HepG2 (cell line): ENCODE measurements at regions not wholly inside any gene's neighbourhood (a gene's known extent, or its start where the extent isn't known, plus 50 kb on each side); places are given as distances from the start of the nearest gene placed in this dataset.
A peak's percentile ranks its signal among the peaks of the same experiment; 100 is the strongest.

Experiments
- ATAC-seq: fragments of 200-7000 bp; cut with Tn5 transposase; 3 replicates; pipeline ENCODE4 v1.9.1; 2020; ENCODE audit warnings: mild to moderate bottlenecking, moderate library complexity
- BruUV-seq: library from RNA; stranded (reverse); fragments of 400-500 nt; replicated peaks from 2 replicates; lab custom pipeline; 2021; lab: Mats Ljungman, UMichigan
- CTCF ChIA-PET: fragments of 300-600 bp; formaldehyde crosslinking; extraction: SDS; loops from one replicate; lab custom pipeline; 2021; ENCODE audit warnings: low total read pairs, inconsistent platforms, low intra/inter-chr PET ratio; lab: Yijun Ruan, JAX
- POLR2A ChIA-PET: fragments of 350-600 bp; sonication (Branson Sonifier 250); formaldehyde crosslinking; loops from one replicate; lab custom pipeline; 2020; ENCODE audit warnings: antibody characterized with exemption, inconsistent platforms; lab: Yijun Ruan, JAX
- DNase-seq: peaks from one replicate; pipeline ENCODE4 v3.0.0-alpha.2; 2015; ENCODE audit warnings: low spot score
- FAIRE-seq: peaks from 3 replicates; lab custom pipeline; 2011; peaks lifted over from hg19 to GRCh38; lab: Jason Lieb, UNC
- H2AFZ ChIP-seq: one replicate; pipeline ENCODE4 v1.6.1; 2011; ENCODE audit warnings: low read length, inconsistent platforms
- H3K27ac ChIP-seq: fragments of 300-600 bp; 3 replicates; pipeline ENCODE4 v1.8.0; 2011; ENCODE audit warnings: mixed run types, mild to moderate bottlenecking, mixed read lengths, low read length, inconsistent platforms; ENCODE audit not compliant: insufficient read depth; ENCODE audit errors: extremely low read length
- H3K27me3 ChIP-seq, 2 experiments: fragments of 200-600 bp in 1 of 2; 2 replicates in 1 of 2; 3 replicates in 1 of 2; pipeline versions ENCODE4 v1.6.0 to v1.8.0; 2011; ENCODE audit warnings: low read length in 2 of 2, mild to moderate bottlenecking in 2 of 2, moderate library complexity in 2 of 2, inconsistent platforms in 1 of 2; ENCODE audit not compliant: insufficient read depth in 2 of 2, control insufficient read depth in 1 of 2
- H3K36me3 ChIP-seq, 2 experiments: fragments of 200-600 bp in 1 of 2; replicated peaks in 1 of 2; 2 replicates in 1 of 2; 3 replicates in 1 of 2; pipeline versions ENCODE4 v1.5.1 to v1.8.0; 2011; ENCODE audit warnings: low read length in 2 of 2, inconsistent platforms in 1 of 2; ENCODE audit not compliant: insufficient read depth in 2 of 2, control insufficient read depth in 1 of 2
- H3K4me1 ChIP-seq: 2 replicates; pipeline ENCODE4 v1.5.1; 2012; ENCODE audit warnings: low read length, inconsistent platforms; ENCODE audit not compliant: insufficient read depth
- H3K4me2 ChIP-seq: 2 replicates; pipeline ENCODE4 v1.6.0; 2011; ENCODE audit warnings: low read depth, low read length, inconsistent platforms
- H3K4me3 ChIP-seq, 3 experiments: fragments of 200-600 bp in 1 of 3; sonication (generic), shearing (Covaris generic) in 1 of 3; replicated peaks in 1 of 3; 2 replicates each; pipeline ENCODE4 v1.5.1; 2011 to 2016; ENCODE audit warnings: low read length in 3 of 3, inconsistent platforms in 2 of 3, low read depth in 2 of 3, mild to moderate bottlenecking in 2 of 3, control low read depth in 1 of 3, mixed read lengths in 1 of 3; ENCODE audit not compliant: insufficient read depth in 1 of 3
- H3K79me2 ChIP-seq: one replicate; pipeline ENCODE4 v1.6.1; 2011; ENCODE audit warnings: low read length, inconsistent platforms; ENCODE audit not compliant: insufficient read depth
- H3K9ac ChIP-seq: 2 replicates; pipeline ENCODE4 v1.6.0; 2011; ENCODE audit warnings: mild to moderate bottlenecking, low read depth, low read length, inconsistent platforms; ENCODE audit not compliant: insufficient read depth
- H3K9me3 ChIP-seq: 2 replicates; pipeline ENCODE4 v1.5.1; 2012; ENCODE audit warnings: mild to moderate bottlenecking, low read length
- H4K20me1 ChIP-seq: 2 replicates; pipeline ENCODE4 v1.6.0; 2011; ENCODE audit warnings: inconsistent platforms, mild to moderate bottlenecking, low read length, moderate library complexity; ENCODE audit not compliant: insufficient read depth
- EZH2 ChIP-seq: conservative IDR thresholded peaks from 2 replicates; pipeline ENCODE4 v1.6.1; 2012; ENCODE audit warnings: mild to moderate bottlenecking, low read depth, low read length, moderate library complexity
- GTF3A ChIP-seq: sonication (generic); formaldehyde crosslinking; conservative IDR thresholded peaks from 2 replicates; pipeline ENCODE4 v1.4.0; 2020; ENCODE audit warnings: mild to moderate bottlenecking, missing genetic modification reagents
- HNF4G ChIP-seq, 2 experiments: sonication (generic) in 1 of 2; formaldehyde crosslinking in 1 of 2; IDR thresholded peaks; 2 replicates each; pipeline versions ENCODE4 v1.4.0 to v1.6.1; 2011 to 2020; ENCODE audit warnings: borderline replicate concordance in 2 of 2, low read depth in 2 of 2, mild to moderate bottlenecking in 2 of 2, low read length in 1 of 2, missing genetic modification reagents in 1 of 2, moderate library complexity in 1 of 2
- NCOA2 ChIP-seq: sonication (generic); formaldehyde crosslinking; IDR thresholded peaks from 2 replicates; pipeline ENCODE4 v1.8.0; 2022; ENCODE audit warnings: inconsistent platforms
- NRL ChIP-seq: sonication (generic); formaldehyde crosslinking; IDR thresholded peaks from 2 replicates; pipeline ENCODE4 v1.5.0; 2020; ENCODE audit warnings: missing genetic modification reagents, mild to moderate bottlenecking, moderate library complexity, borderline replicate concordance
- POGZ ChIP-seq: sonication (generic); formaldehyde crosslinking; IDR thresholded peaks from 2 replicates; pipeline ENCODE4 v1.4.0; 2020; ENCODE audit warnings: mild to moderate bottlenecking, missing genetic modification reagents
- RARA ChIP-seq: IDR thresholded peaks from 2 replicates; pipeline ENCODE4 v1.6.1; 2016; ENCODE audit warnings: missing genetic modification reagents, missing compliant biosample characterization
- REL ChIP-seq: sonication (generic); formaldehyde crosslinking; conservative IDR thresholded peaks from 2 replicates; pipeline ENCODE4 v1.8.0; 2022; ENCODE audit warnings: mild to moderate bottlenecking, missing genetic modification reagents, moderate library complexity
- STAT5B ChIP-seq: sonication (generic); formaldehyde crosslinking; IDR thresholded peaks from 2 replicates; pipeline ENCODE4 v1.4.0; 2020; ENCODE audit warnings: missing genetic modification reagents
- ZNF251 ChIP-seq: sonication (generic); formaldehyde crosslinking; IDR thresholded peaks from 2 replicates; pipeline ENCODE4 v1.9.0; 2021; ENCODE audit warnings: mild to moderate bottlenecking, missing genetic modification reagents
- ZNF296 ChIP-seq: sonication (generic); formaldehyde crosslinking; conservative IDR thresholded peaks from 2 replicates; pipeline ENCODE4 v1.5.0; 2020; ENCODE audit warnings: mild to moderate bottlenecking, missing genetic modification reagents
- ZNF788 ChIP-seq: sonication (generic); formaldehyde crosslinking; IDR thresholded peaks from 2 replicates; pipeline ENCODE4 v1.5.0; 2020; ENCODE audit warnings: mild to moderate bottlenecking, missing genetic modification reagents, borderline replicate concordance
- WGBS: methylation state at CpG from one replicate; pipeline ENCODE4 v1.1.6; 2017; ENCODE audit warnings: low lambda C conversion rate; 5-methylcytosine and 5-hydroxymethylcytosine counted together
- in situ Hi-C: cut with HindIII; loops from 2 replicates; pipeline ENCODE4 v1.10.0; 2017; ENCODE audit warnings: low pct_unique_long_range_greater_than_20kb; ENCODE audit not compliant: extremely low pct_ligation_motif_present
- intact Hi-C: fragments of 100-400 bp; cut with micrococcal nuclease; formaldehyde crosslinking; loops from one replicate; pipeline ENCODE4 v1.10.0; 2022; ENCODE audit not compliant: unreplicated experiment
- TF ChIP-seq, protein P1 (sequence below), 2 experiments: fragments of 450-650 bp in 1 of 2; sonication (generic) in 1 of 2; formaldehyde crosslinking; IDR thresholded peaks; 2 replicates each; pipeline versions ENCODE4 v1.5.0 to v1.8.0; 2020 to 2022; ENCODE audit warnings: mild to moderate bottlenecking in 1 of 2, missing genetic modification reagents in 1 of 2
- TF ChIP-seq, protein P2 (sequence below): sonication (generic); formaldehyde crosslinking; IDR thresholded peaks from 2 replicates; pipeline ENCODE4 v1.5.0; 2020; ENCODE audit warnings: missing genetic modification reagents
- TF ChIP-seq, protein P3 (sequence below): sonication (generic); formaldehyde crosslinking; IDR thresholded peaks from 2 replicates; pipeline ENCODE4 v1.4.0; 2020; ENCODE audit warnings: missing genetic modification reagents

DNA sequence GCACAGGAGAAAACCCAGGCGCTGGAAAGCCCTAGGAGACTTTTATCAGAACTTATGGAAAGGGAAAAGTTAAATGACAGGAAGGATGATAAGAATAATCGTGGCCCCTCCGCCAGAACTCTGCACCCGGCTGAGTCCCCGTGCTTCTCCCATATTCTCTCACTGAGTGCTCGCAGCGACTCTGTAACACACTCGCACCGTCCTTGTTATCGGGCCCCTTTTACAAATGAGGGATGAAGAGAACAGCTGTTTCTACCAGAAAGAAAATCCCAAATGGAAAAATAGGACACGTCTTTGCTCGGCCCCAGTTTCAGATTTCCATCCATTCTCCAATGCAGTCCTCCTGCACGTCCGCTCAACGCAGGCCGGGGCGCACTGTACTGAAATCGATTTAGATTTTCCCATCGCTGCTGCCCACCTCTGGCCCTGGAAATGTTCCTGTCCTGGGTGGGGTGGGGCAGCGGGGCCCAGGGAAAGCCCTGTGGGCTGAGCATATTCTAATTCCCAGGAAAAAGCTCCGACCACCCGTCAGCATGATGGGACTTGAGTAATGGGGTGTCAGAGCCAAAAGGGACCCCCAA is 66.4 kb downstream of the KCNF1 start:
- no peak for ATAC-seq
- in situ Hi-C loops: no loop called here
- no peak overlapping the region for H3K27ac ChIP-seq
- H3K79me2 ChIP-seq: no peaks in the 10 kb centered on the region
- peaks cover 3% of the 10 kb centered on the region; the same call in 1 of the 2 replicates for H4K20me1 ChIP-seq
- no peak overlapping the region for H3K4me2 ChIP-seq
- TF ChIP-seq EZH2 (peak; percentile 50; the same call in 1 of the 2 replicates), ZNF788 (no peak)
- DNase-seq: no peak
- FAIRE-seq: no peak
- WGBS: 44% methylated on average over 22 of the region's 22 CpGs
- peaks cover 5% of the 10 kb centered on the region for H3K9me3 ChIP-seq
- ChIA-PET POLR2A (no interaction called here), CTCF (no interaction called here)
- H3K36me3 ChIP-seq: no peaks in the 10 kb centered on the region
- H3K4me3 ChIP-seq: no peak overlapping the region
- BruUV-seq: no TSS peak
- no peak overlapping the region for H2AFZ ChIP-seq
- H3K27me3 ChIP-seq: peaks cover 15 to 70% of the 10 kb centered on the region in 2 experiments; a peak in 3 of 5 replicates
- no peaks in the 10 kb centered on the region for H3K4me1 ChIP-seq
- no peak overlapping the region for H3K9ac ChIP-seq
- intact Hi-C loops: no loop called here

DNA sequence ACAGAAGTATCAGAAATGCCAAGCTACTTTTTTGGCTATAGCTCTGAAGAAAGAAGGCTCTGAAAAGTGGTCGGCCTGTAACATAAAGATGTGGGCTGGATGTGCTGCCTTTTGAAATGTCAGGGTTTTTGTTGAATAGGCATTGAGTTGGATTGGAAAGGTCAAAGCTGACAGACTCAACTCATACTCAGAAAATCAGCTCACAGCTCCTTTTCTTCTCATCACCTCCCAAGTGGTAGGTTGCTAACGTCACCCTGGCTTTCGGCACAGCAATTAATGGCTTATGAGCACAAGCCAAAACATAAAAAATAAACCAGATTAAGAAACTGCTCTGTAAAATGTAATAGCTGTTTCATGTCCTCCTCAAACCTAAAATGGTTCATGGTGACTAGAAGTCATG is 68.3 kb downstream of the KCNF1 start:
- H2AFZ ChIP-seq: no peak overlapping the region
- peaks cover 3% of the 10 kb centered on the region; the same call in 1 of the 2 replicates for H4K20me1 ChIP-seq
- peaks cover 11 to 73% of the 10 kb centered on the region in 2 experiments; a peak in 3 of 5 replicates for H3K27me3 ChIP-seq
- no peak overlapping the region for H3K4me2 ChIP-seq
- H3K79me2 ChIP-seq: no peaks in the 10 kb centered on the region
- ChIA-PET POLR2A (no interaction called here), CTCF (no interaction called here)
- no peak for DNase-seq
- peaks cover 21% of the 10 kb centered on the region for H3K9me3 ChIP-seq
- no peaks in the 10 kb centered on the region for H3K4me1 ChIP-seq
- H3K27ac ChIP-seq: no peak overlapping the region
- 49% methylated on average over 3 of the region's 3 CpGs for WGBS
- no peak for FAIRE-seq
- no TSS peak for BruUV-seq
- no peak overlapping the region for H3K4me3 ChIP-seq
- intact Hi-C loops (no loop called here), in situ Hi-C loops (no loop called here)
- no peak for ATAC-seq
- no peaks in the 10 kb centered on the region for H3K36me3 ChIP-seq
- H3K9ac ChIP-seq: no peak overlapping the region
- no peak for TF ChIP-seq GTF3A (CRISPR knock-in tag)
- TF ChIP-seq RARA: no peak
- no peak for TF ChIP-seq STAT5B (CRISPR knock-in tag)
- no peak for TF ChIP-seq NCOA2 (CRISPR knock-in tag)
- no peak for TF ChIP-seq HNF4G (IDR thresholded peaks at IDR 0.05; ENCODE audit: borderline replicate concordance, low read depth, low read length)
- no peak for TF ChIP-seq HNF4G (CRISPR knock-in tag; IDR thresholded peaks at IDR 0.05; ENCODE audit: borderline replicate concordance, low read depth)
- no peak for TF ChIP-seq POGZ
- TF ChIP-seq ZNF296 (CRISPR knock-in tag): no peak
- no peak for TF ChIP-seq ZNF251 (CRISPR knock-in tag)
- TF ChIP-seq REL (CRISPR knock-in tag): no peak
- TF ChIP-seq, protein P1, sequence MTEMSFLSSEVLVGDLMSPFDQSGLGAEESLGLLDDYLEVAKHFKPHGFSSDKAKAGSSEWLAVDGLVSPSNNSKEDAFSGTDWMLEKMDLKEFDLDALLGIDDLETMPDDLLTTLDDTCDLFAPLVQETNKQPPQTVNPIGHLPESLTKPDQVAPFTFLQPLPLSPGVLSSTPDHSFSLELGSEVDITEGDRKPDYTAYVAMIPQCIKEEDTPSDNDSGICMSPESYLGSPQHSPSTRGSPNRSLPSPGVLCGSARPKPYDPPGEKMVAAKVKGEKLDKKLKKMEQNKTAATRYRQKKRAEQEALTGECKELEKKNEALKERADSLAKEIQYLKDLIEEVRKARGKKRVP (CRISPR knock-in tag; IDR thresholded peaks at IDR 0.05): no peak
- TF ChIP-seq, protein P2, sequence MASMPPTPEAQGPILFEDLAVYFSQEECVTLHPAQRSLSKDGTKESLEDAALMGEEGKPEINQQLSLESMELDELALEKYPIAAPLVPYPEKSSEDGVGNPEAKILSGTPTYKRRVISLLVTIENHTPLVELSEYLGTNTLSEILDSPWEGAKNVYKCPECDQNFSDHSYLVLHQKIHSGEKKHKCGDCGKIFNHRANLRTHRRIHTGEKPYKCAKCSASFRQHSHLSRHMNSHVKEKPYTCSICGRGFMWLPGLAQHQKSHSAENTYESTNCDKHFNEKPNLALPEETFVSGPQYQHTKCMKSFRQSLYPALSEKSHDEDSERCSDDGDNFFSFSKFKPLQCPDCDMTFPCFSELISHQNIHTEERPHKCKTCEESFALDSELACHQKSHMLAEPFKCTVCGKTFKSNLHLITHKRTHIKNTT: no peak
- TF ChIP-seq NRL (CRISPR knock-in tag): no peak
- TF ChIP-seq, protein P3, sequence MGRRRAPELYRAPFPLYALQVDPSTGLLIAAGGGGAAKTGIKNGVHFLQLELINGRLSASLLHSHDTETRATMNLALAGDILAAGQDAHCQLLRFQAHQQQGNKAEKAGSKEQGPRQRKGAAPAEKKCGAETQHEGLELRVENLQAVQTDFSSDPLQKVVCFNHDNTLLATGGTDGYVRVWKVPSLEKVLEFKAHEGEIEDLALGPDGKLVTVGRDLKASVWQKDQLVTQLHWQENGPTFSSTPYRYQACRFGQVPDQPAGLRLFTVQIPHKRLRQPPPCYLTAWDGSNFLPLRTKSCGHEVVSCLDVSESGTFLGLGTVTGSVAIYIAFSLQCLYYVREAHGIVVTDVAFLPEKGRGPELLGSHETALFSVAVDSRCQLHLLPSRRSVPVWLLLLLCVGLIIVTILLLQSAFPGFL: no peak
